ENCODE measurements at regions not wholly inside any gene's neighbourhood (a gene's known extent, or its start where the extent isn't known, plus 50 kb on each side); places are given as distances from the start of the nearest gene placed in this dataset.

DNA sequence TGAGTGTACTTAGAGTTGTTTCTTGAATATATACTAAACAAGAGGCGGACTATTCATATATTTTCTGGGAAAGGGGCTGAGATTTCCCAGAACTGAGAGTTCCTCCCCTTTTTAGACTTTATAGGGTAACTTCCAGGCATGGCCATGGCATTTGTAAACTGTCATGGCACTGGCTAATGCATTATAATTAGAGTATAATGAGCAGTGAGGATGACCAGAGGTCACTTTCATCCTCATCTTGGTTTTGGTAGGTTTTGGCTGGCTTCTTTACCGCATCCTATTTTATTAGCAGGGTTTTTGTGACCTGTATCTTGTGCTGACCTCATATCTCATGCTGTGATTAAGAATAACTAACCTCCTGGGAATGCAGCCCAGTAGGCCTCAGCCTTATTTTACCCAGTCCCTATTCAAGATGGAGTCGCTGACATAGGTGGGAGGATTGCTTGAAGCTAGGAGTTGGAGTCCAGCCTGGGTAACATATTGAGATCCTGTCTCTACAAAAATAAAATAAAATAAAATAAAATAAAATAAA lies 91.4 kb downstream of the MOBP start:
- ChIA-PET RAD21 (ENCODE audit: low non-redundant PET in 1 of 2, low total read pairs in 2 of 2, uncharacterized antibody in 2 of 2, unreplicated experiment in 2 of 2) (no interaction called here), CTCF (interaction anchor here (1.4 kb wide), 1 partner anchor 623 kb away, joined by 3 read pairs; no protein-coding TSS in a partner anchor), POLR2A (no interaction called here)
- Histone ChIP-seq H3K36me3 (ENCODE audit: control insufficient read depth in 1 of 2, insufficient read depth in 2 of 2, low read length in 2 of 2) (no peaks in the 10 kb centered on the region), H3K27me3 (ENCODE audit: insufficient read depth, low read length) (peaks cover 4% of the 10 kb centered on the region; the same call in 1 of the 2 replicates), H3K9me2 (ENCODE audit: insufficient read depth) (no peaks in the 10 kb centered on the region), H3K27ac (ENCODE audit: low read depth, low read length) (no peak overlapping the region), H3K4me1 (ENCODE audit: control insufficient read depth in 1 of 2, insufficient read depth in 2 of 2, low read length in 2 of 2) (no peaks in the 10 kb centered on the region), H3K4me3 (replicated peaks in 1 of 2; ENCODE audit: low read depth in 1 of 2, low read length in 2 of 2) (no peak overlapping the region), H3K9ac (ENCODE audit: low read length) (no peak overlapping the region), H2AFZ (ENCODE audit: low read depth, low read length, poor library complexity, severe bottlenecking) (no peak overlapping the region), H3K79me2 (ENCODE audit: insufficient read depth, low read length) (no peaks in the 10 kb centered on the region), H3K9me3 (ENCODE audit: control insufficient read depth in 1 of 2, insufficient read depth in 1 of 2, low read depth in 1 of 2, low read length in 2 of 2) (no peaks in the 10 kb centered on the region), H4K20me1 (ENCODE audit: insufficient read depth) (no peaks in the 10 kb centered on the region), H3K4me2 (ENCODE audit: low read length) (no peak overlapping the region)
- TF ChIP-seq POLR2A (IDR thresholded peaks at IDR 0.05; ENCODE audit: borderline replicate concordance, extremely low read depth, insufficient read depth, insufficient read length) (no peak), POLR2AphosphoS5 (IDR thresholded peaks at IDR 0.05; ENCODE audit: low read depth, low read length) (no peak), CEBPB (IDR thresholded peaks at IDR 0.05; ENCODE audit: low read depth) (no peak), EZH2 (IDR thresholded peaks at IDR 0.05) (no peak), ZNF274 (IDR thresholded peaks at IDR 0.05; ENCODE audit: low read depth, low read length) (no peak)
- TF ChIP-seq, protein P1, sequence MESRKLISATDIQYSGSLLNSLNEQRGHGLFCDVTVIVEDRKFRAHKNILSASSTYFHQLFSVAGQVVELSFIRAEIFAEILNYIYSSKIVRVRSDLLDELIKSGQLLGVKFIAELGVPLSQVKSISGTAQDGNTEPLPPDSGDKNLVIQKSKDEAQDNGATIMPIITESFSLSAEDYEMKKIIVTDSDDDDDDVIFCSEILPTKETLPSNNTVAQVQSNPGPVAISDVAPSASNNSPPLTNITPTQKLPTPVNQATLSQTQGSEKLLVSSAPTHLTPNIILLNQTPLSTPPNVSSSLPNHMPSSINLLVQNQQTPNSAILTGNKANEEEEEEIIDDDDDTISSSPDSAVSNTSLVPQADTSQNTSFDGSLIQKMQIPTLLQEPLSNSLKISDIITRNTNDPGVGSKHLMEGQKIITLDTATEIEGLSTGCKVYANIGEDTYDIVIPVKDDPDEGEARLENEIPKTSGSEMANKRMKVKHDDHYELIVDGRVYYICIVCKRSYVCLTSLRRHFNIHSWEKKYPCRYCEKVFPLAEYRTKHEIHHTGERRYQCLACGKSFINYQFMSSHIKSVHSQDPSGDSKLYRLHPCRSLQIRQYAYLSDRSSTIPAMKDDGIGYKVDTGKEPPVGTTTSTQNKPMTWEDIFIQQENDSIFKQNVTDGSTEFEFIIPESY (IDR thresholded peaks at IDR 0.05; ENCODE audit: extremely low read depth, insufficient replicate concordance, low read length): no peak
- TF ChIP-seq, protein P2, sequence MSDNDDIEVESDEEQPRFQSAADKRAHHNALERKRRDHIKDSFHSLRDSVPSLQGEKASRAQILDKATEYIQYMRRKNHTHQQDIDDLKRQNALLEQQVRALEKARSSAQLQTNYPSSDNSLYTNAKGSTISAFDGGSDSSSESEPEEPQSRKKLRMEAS (IDR thresholded peaks at IDR 0.05): no peak
- intact Hi-C loops (cut with micrococcal nuclease): no loop called here
- DNase-seq (ENCODE audit: low read depth, low spot score) (no peak), ATAC-seq (no peak)
- BruUV-seq (replicated peaks): no TSS peak

DNA sequence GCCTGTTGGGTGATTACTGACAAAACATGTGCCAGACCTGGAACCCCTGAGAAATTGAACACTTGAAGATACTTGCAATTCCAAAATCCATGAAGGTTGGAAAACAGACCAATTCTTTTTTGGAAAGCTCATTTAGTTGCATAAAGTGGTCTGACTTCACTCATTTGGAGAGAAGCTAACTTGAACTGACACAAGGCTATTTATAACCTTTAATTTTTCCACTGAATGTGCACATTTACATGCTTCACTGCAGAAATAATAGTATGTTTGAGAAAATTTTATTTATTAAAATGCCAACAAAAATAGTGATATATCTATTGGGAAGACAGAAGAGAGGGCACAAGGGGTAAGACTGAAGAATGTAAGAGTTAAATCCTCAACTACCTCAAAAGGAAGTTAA lies 92.1 kb downstream of the MOBP start:
- Histone ChIP-seq H3K4me3 (replicated peaks in 1 of 2; ENCODE audit: low read depth in 1 of 2, low read length in 2 of 2) (no peak overlapping the region), H2AFZ (ENCODE audit: low read depth, low read length, poor library complexity, severe bottlenecking) (no peak overlapping the region), H4K20me1 (ENCODE audit: insufficient read depth) (no peaks in the 10 kb centered on the region), H3K9me3 (ENCODE audit: control insufficient read depth in 1 of 2, insufficient read depth in 1 of 2, low read depth in 1 of 2, low read length in 2 of 2) (no peaks in the 10 kb centered on the region), H3K36me3 (ENCODE audit: control insufficient read depth in 1 of 2, insufficient read depth in 2 of 2, low read length in 2 of 2) (no peaks in the 10 kb centered on the region), H3K4me2 (ENCODE audit: low read length) (no peak overlapping the region), H3K79me2 (ENCODE audit: insufficient read depth, low read length) (no peaks in the 10 kb centered on the region), H3K27me3 (ENCODE audit: insufficient read depth, low read length) (peaks cover 4% of the 10 kb centered on the region; the same call in 1 of the 2 replicates), H3K9ac (ENCODE audit: low read length) (no peak overlapping the region), H3K27ac (ENCODE audit: low read depth, low read length) (no peak overlapping the region), H3K4me1 (ENCODE audit: control insufficient read depth in 1 of 2, insufficient read depth in 2 of 2, low read length in 2 of 2) (no peaks in the 10 kb centered on the region), H3K9me2 (ENCODE audit: insufficient read depth) (no peaks in the 10 kb centered on the region)
- POLR2A ChIA-PET: no interaction called here
- intact Hi-C loops (cut with micrococcal nuclease): no loop called here
- RAD21 ChIA-PET (ENCODE audit: low non-redundant PET in 1 of 2, low total read pairs in 2 of 2, uncharacterized antibody in 2 of 2, unreplicated experiment in 2 of 2): no interaction called here
- CTCF ChIA-PET: interaction anchor here (1.4 kb wide), 1 partner anchor 622 kb away, joined by 3 read pairs; no protein-coding TSS in a partner anchor
- DNase-seq (ENCODE audit: low read depth, low spot score) (no peak), ATAC-seq (no peak)
- BruUV-seq (replicated peaks): no TSS peak
- TF ChIP-seq FOSL1 (IDR thresholded peaks at IDR 0.05; ENCODE audit: low read depth) (no peak), POLR2AphosphoS5 (IDR thresholded peaks at IDR 0.05; ENCODE audit: low read depth, low read length) (no peak), ELF1 (IDR thresholded peaks at IDR 0.05; ENCODE audit: borderline replicate concordance, low read depth) (no peak), CEBPB (IDR thresholded peaks at IDR 0.05; ENCODE audit: low read depth) (no peak), SIN3A (IDR thresholded peaks at IDR 0.05; ENCODE audit: low read depth) (no peak), EZH2phosphoT487 (IDR thresholded peaks at IDR 0.05; ENCODE audit: borderline replicate concordance) (no peak), SRF (IDR thresholded peaks at IDR 0.05; ENCODE audit: low read depth) (no peak), EZH2 (IDR thresholded peaks at IDR 0.05) (no peak), POLR2A (IDR thresholded peaks at IDR 0.05; ENCODE audit: borderline replicate concordance, extremely low read depth, insufficient read depth, insufficient read length) (no peak), ZNF274 (IDR thresholded peaks at IDR 0.05; ENCODE audit: low read depth, low read length) (no peak), YY1 (IDR thresholded peaks at IDR 0.05; ENCODE audit: extremely low read depth, insufficient replicate concordance, low read depth, low read length) (no peak), EGR1 (IDR thresholded peaks at IDR 0.05; ENCODE audit: low read depth) (no peak)
- TF ChIP-seq, protein P1 (IDR thresholded peaks at IDR 0.05; ENCODE audit: extremely low read depth, insufficient replicate concordance, low read length): no peak

Measured in HCT116 (cell line).